Thoracic aorta (tissue), 2 donors: ENCODE measurements at regions not wholly inside any gene's neighbourhood (a gene's known extent, or its start where the extent isn't known, plus 50 kb on each side); places are given as distances from the start of the nearest gene placed in this dataset.

ENCODE experiments used
- ATAC-seq: fragments of 150-250 bp; one replicate; pipeline ENCODE4 v1.8.0; 2017; ENCODE audit warnings: low read depth; ENCODE audit not compliant: insufficient number of reproducible peaks, low FRiP score
- DNase-seq: peaks from one replicate; pipeline ENCODE4 v3.0.0-alpha.2; 2020; ENCODE audit warnings: low spot score
- H3K27ac ChIP-seq, 2 donors: fragments of 200-600 bp; sonication (generic); 1 replicate in 1 of 2; 2 replicates in 1 of 2; pipeline ENCODE4 v1.5.1; 2016; ENCODE audit warnings: mild to moderate bottlenecking in 2 of 2, moderate library complexity in 2 of 2
- H3K27me3 ChIP-seq: fragments of 200-600 bp; sonication (generic); replicated peaks from 2 replicates; pipeline ENCODE4 v1.6.0; 2016; ENCODE audit warnings: mild to moderate bottlenecking; ENCODE audit not compliant: insufficient read depth
- H3K36me3 ChIP-seq: fragments of 200-600 bp; sonication (generic); one replicate; pipeline ENCODE4 v1.5.1; 2016
- H3K4me1 ChIP-seq, 2 donors: fragments of 200-600 bp; sonication (generic); 1 replicate in 1 of 2; 2 replicates in 1 of 2; pipeline versions ENCODE4 v1.5.1 to v1.6.0; 2016; ENCODE audit warnings: low read depth in 2 of 2, mild to moderate bottlenecking in 1 of 2; ENCODE audit not compliant: control insufficient read depth in 1 of 2
- H3K4me3 ChIP-seq: fragments of 200-600 bp; sonication (generic); 2 replicates; pipeline ENCODE4 v1.5.1; 2016; ENCODE audit warnings: mild to moderate bottlenecking
- H3K9me3 ChIP-seq: fragments of 200-600 bp; sonication (generic); 2 replicates; pipeline ENCODE4 v1.5.1; 2016
- CTCF ChIP-seq: fragments of 200-600 bp; sonication (generic); IDR thresholded peaks from one replicate; pipeline ENCODE4 v1.5.1; 2019; ENCODE audit warnings: antibody characterized with exemption

GRCh38 chr14:65975865-65976264 lies 510.3 kb upstream of the CCDC196 start:
- H3K27me3 ChIP-seq: no peaks in the 10 kb centered on the region
- no peak overlapping the region for H3K27ac ChIP-seq
- no peak overlapping the region for H3K4me3 ChIP-seq
- ATAC-seq (no peak), DNase-seq (no peak)
- no peak for TF ChIP-seq CTCF
- H3K4me1 ChIP-seq: no peaks in the 10 kb centered on the region
- no peaks in the 10 kb centered on the region for H3K9me3 ChIP-seq
- H3K36me3 ChIP-seq: no peaks in the 10 kb centered on the region

GRCh38 chr14:65976761-65977404 lies 509.3 kb upstream of the CCDC196 start:
- Histone ChIP-seq H3K9me3 (no peaks in the 10 kb centered on the region), H3K4me1 (no peaks in the 10 kb centered on the region), H3K36me3 (no peaks in the 10 kb centered on the region), H3K4me3 (no peak overlapping the region), H3K27ac (no peak overlapping the region), H3K27me3 (no peaks in the 10 kb centered on the region)
- no peak for TF ChIP-seq CTCF
- ATAC-seq: no peak
- DNase-seq: no peak

GRCh38 chr14:65981192-65981843 lies 504.9 kb upstream of the CCDC196 start:
- Histone ChIP-seq H3K27me3 (no peaks in the 10 kb centered on the region), H3K9me3 (no peaks in the 10 kb centered on the region), H3K4me3 (no peak overlapping the region), H3K4me1 (no peaks in the 10 kb centered on the region), H3K27ac (no peak overlapping the region), H3K36me3 (no peaks in the 10 kb centered on the region)
- no peak for TF ChIP-seq CTCF
- DNase-seq (no peak), ATAC-seq (no peak)

GRCh38 chr14:65986041-65986440 lies 500.1 kb upstream of the CCDC196 start:
- Histone ChIP-seq H3K27me3 (no peaks in the 10 kb centered on the region), H3K9me3 (no peaks in the 10 kb centered on the region), H3K4me3 (no peak overlapping the region), H3K27ac (no peak overlapping the region), H3K4me1 (no peaks in the 10 kb centered on the region), H3K36me3 (no peaks in the 10 kb centered on the region)
- ATAC-seq (no peak), DNase-seq (no peak)
- TF ChIP-seq CTCF: no peak

GRCh38 chr14:65989981-65990380 lies 496.2 kb upstream of the CCDC196 start:
- no peaks in the 10 kb centered on the region for H3K36me3 ChIP-seq
- no peaks in the 10 kb centered on the region for H3K4me1 ChIP-seq
- TF ChIP-seq CTCF: no peak
- H3K27me3 ChIP-seq: no peaks in the 10 kb centered on the region
- H3K9me3 ChIP-seq: no peaks in the 10 kb centered on the region
- ATAC-seq (no peak), DNase-seq (no peak)
- no peak overlapping the region for H3K4me3 ChIP-seq
- no peak overlapping the region for H3K27ac ChIP-seq
